ENCODE measurements at regions not wholly inside any gene's neighbourhood (a gene's known extent, or its start where the extent isn't known, plus 50 kb on each side); places are given as distances from the start of the nearest gene placed in this dataset.

DNA sequence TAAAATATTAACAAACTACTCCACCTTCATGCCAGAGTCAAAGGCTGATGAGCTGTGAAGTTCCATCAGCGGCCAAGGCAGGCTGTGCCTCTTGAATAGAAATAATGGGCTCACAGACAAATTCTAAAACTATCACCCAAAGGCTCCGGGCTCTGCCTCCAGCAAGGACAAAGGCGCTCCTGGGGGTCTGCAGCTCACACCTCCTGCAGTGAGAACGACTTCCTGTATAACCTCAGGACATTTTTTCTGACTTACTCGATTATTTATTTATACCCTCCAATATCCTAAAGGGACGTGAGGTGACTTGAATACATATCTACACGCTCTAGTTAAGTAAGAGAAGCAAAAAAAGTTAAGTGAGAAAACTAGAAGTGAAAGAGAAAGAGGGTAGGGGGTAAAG is 500.7 kb downstream of the CCSER2 start:
- H3K4me3 Mint-ChIP-seq: no peak overlapping the region
- H3K36me3 Mint-ChIP-seq: no peaks in the 10 kb centered on the region
- H3K27me3 Mint-ChIP-seq: no peaks in the 10 kb centered on the region
- H3K9me3 Mint-ChIP-seq: no peaks in the 10 kb centered on the region
- H3K27ac Mint-ChIP-seq: no peak overlapping the region
- H3K4me1 Mint-ChIP-seq: no peaks in the 10 kb centered on the region

DNA sequence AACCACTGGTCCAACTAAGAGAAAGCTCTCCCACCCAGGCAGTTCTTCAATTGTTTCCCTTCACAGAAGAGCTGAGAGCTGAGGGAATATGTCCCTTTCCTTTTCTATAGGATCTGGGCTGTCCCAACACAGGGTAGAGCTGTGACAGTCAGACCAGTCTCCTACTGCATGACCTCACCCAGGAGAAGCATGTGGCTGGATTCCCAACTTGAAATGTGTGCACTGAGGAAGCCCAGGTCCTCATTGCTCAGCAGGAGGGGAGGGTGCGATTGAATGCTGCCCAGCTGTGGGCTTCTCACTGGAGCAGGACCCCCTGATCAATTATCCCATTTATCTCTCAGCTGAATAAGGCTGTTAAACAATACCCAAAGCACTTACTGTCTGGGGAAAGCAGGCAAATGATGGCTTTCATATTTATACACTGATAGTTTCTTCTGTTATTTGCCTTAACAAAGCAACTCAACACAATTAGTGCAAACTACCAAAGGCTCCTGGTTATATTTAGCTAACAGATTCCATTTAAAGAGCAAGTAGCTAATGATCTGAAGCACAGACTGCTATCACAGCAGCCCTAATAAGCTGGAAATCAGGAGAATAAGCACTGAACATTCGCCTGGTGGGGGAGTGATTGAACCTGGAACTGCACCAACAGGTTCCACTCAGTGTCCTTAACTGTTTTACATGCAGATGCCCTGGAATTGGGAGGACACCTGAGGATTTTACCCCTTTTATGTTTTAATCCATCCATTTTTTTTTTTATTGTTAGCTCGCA is 508.8 kb downstream of the CCSER2 start:
- Mint-ChIP-seq H3K4me1 (no peaks in the 10 kb centered on the region), H3K27me3 (peaks cover 5% of the 10 kb centered on the region)

DNA sequence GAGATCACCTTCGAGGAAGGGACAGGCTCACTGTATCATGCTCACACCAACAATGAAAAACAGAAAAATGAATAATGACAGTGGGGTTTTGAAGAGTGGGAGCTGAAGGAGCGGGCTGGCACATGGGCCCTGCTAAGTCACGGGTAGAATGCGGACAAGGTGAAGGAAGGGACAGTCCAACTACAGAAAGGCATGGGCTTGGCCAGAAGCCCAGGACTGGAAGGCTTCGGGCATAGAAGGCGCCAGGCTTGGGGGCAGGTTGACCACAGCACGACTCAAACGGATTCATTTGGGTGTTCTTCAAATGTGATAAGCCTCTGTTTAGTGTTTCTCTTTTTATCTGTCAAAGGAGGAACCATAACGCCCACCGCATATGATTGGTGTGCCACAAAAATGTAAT is 509.5 kb downstream of the CCSER2 start:
- Mint-ChIP-seq H3K36me3 (no peaks in the 10 kb centered on the region), H3K27ac (no peak overlapping the region), H3K9me3 (no peaks in the 10 kb centered on the region), H3K27me3 (peaks cover 5% of the 10 kb centered on the region), H3K4me3 (no peak overlapping the region), H3K4me1 (no peaks in the 10 kb centered on the region)

More for the DNA sequence above, 508.8 kb downstream of the CCSER2 start:
- no peaks in the 10 kb centered on the region for H3K36me3 Mint-ChIP-seq
- H3K4me3 Mint-ChIP-seq: no peak overlapping the region
- no peaks in the 10 kb centered on the region for H3K9me3 Mint-ChIP-seq
- no peak overlapping the region for H3K27ac Mint-ChIP-seq

DNA sequence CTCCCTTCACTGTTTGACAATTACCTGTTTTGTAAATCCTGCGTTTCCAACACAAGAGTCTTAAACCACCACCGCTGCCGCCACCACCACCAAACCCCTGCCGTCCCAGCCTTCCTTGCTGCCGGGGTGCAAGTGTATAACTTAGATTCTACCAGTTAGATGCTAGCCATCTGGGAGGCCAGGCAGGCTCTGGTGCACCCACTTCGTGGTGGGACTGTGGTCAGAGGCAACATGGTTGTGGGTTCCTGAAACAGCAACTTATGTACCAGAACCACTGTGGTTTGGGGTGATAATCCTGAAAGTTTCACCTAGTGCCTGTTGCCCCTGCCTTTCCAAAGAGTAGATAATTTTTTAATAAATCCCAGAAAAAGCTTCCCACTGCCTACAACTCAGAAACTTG is 510.5 kb downstream of the CCSER2 start:
- Mint-ChIP-seq H3K4me3 (no peak overlapping the region), H3K4me1 (no peaks in the 10 kb centered on the region), H3K9me3 (no peaks in the 10 kb centered on the region), H3K36me3 (no peaks in the 10 kb centered on the region), H3K27me3 (peaks cover 8% of the 10 kb centered on the region), H3K27ac (no peak overlapping the region)

DNA sequence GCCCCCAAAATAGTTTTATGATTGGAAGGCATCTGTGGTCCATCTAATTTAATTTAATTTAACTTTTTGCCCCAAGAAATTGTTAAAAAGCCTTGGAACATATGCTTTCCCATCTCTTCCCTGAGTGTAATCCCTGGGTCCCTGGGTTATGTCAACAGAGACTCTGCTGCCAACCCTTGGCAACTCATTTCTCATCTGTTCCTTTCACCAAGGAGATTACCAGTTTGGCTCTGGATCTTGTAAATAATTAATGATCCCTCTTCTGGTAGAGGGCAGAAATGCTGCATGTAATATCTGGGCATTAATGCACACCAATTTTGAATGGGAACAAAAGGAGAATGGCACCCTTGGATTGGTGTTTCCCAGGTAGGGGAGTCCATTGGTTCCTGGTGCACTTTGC is 514.2 kb downstream of the CCSER2 start:
- Mint-ChIP-seq H3K36me3 (no peaks in the 10 kb centered on the region), H3K9me3 (no peaks in the 10 kb centered on the region), H3K27me3 (peaks cover 7% of the 10 kb centered on the region)

DNA sequence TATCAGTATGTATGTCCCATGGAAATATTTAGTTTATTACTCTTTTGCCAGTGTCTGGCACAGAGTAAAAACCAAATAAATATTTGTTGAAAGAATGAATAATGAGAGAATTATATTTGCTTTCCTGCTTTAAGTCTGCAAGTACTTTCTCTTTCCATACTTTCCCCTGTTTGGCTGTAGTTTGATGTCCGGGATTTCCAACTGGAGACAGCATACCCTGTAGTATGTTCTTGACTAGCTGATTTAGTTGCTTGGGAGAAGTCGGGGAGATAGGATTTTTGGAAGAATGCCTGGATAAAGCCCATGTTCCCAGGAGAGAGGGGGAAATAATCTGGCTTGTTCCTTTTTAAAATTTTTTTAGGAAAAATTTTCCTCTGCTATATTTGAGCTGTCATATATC is 516.1 kb downstream of the CCSER2 start:
- Mint-ChIP-seq H3K27me3 (peaks cover 4% of the 10 kb centered on the region), H3K4me3 (no peak overlapping the region), H3K4me1 (no peaks in the 10 kb centered on the region), H3K27ac (no peak overlapping the region), H3K36me3 (no peaks in the 10 kb centered on the region), H3K9me3 (no peaks in the 10 kb centered on the region)

More for the DNA sequence above, 514.2 kb downstream of the CCSER2 start:
- Mint-ChIP-seq H3K4me3 (no peak overlapping the region), H3K4me1 (no peaks in the 10 kb centered on the region), H3K27ac (no peak overlapping the region)

DNA sequence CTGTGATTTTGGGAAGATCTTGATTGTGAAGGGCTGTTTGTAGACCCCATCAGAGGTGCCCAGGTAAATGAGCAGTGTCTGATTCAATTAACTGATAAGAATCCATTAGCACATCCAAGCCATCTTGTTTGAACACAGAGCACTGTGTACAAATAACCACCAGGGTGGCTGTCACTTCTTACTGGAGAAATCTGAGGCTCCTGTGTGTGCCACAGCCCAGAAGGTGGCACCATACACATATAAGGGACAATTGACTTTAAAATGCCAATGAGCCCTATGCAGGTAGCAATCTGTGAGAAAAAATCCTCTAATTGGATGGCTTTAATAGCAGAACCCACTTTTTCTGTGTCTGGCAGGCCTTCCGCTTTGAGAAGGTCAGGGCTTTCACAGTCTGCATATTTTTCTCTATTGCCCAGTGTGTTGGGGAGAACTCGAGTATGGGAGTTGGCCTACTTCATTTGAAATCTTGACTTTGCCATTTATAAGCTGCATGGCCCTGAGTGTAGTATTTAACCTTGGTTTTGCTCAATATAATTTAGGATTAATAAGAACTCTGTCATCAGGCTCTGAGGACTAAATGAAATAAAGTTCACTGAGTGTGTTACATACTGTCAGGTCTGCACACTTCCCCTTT is 517.4 kb downstream of the CCSER2 start:
- Mint-ChIP-seq H3K27ac (no peak overlapping the region), H3K36me3 (no peaks in the 10 kb centered on the region), H3K9me3 (no peaks in the 10 kb centered on the region), H3K27me3 (peaks cover 4% of the 10 kb centered on the region), H3K4me3 (no peak overlapping the region), H3K4me1 (no peaks in the 10 kb centered on the region)

DNA sequence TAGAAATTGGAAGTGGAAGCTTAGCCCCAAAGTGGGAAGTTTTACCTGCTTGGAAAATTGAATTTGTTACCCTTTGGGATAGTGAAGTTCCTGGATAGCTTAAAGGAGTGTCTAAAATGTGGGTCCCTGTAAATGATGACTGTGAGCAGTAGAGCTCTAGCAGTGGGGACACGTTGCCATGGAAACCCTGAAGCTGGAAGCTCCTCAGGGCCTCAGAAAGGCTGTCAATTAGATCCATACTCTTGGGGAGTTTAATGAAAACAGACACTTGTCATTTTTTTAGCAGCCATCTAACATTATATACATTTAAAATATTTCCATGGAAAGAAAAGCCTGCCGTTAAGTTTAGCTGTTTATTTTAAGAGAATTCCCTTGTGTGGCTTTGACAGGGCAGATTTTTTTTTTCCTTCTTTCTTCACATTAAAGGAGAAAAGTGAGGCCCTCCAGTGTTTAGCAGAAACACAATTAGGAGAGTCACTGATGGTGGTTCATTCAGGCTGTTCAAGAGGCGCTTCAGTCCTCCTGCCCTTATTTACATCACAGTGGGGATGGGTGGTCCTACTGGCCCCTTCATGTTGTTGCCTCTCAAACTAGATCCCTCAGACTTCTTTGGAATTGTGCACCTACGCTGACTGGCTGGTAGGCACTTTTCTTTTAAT is 518.4 kb downstream of the CCSER2 start:
- Mint-ChIP-seq H3K36me3 (no peaks in the 10 kb centered on the region), H3K9me3 (no peaks in the 10 kb centered on the region), H3K4me3 (no peak overlapping the region), H3K4me1 (no peaks in the 10 kb centered on the region), H3K27ac (no peak overlapping the region), H3K27me3 (peaks cover 4% of the 10 kb centered on the region)

DNA sequence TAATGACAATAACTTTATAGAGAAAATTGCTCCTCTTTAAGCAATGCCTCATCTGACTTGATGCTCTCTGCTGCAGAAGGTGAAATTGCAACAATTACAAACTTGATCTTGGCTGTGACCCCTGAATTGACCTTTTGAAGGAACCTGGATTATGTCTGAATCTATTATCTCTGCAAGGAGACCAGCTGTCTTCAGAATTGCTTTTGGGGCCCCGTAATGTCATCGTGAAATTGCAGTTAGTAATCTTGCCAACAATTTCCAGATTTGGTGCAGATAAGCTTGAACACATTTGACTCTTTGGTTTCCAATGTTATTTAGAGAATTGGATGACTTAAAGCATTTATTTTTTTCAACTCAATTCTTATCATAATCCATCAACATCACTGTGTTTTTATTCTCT is 520.6 kb downstream of the CCSER2 start:
- H3K27ac Mint-ChIP-seq: no peak overlapping the region

DNA sequence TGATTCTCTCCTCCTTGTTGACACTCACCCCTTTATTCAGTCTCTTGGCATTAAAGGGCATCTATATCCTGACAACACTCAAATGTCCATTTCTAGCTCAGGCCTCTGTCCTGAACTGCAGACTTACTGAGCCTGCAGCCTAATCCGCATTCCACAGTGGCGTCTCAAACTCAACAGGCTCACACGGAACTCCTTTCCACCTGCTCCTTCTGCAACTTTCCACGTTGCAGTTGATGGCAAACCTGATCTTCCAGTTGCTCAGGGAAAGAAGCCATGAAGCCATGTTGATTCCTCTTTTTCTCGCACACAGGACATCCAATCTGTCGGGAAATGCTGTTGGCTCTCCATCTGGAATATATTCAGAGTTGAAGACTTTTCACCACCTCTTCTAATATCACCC is 522.4 kb downstream of the CCSER2 start:
- H3K36me3 Mint-ChIP-seq: no peaks in the 10 kb centered on the region
- no peak overlapping the region for H3K27ac Mint-ChIP-seq
- H3K4me3 Mint-ChIP-seq: no peak overlapping the region
- H3K27me3 Mint-ChIP-seq: no peaks in the 10 kb centered on the region
- H3K4me1 Mint-ChIP-seq: no peaks in the 10 kb centered on the region
- no peaks in the 10 kb centered on the region for H3K9me3 Mint-ChIP-seq

More for the DNA sequence above, 520.6 kb downstream of the CCSER2 start:
- Mint-ChIP-seq H3K4me3 (no peak overlapping the region), H3K9me3 (no peaks in the 10 kb centered on the region), H3K27me3 (peaks cover under 1% of the 10 kb centered on the region), H3K36me3 (no peaks in the 10 kb centered on the region), H3K4me1 (no peaks in the 10 kb centered on the region)

DNA sequence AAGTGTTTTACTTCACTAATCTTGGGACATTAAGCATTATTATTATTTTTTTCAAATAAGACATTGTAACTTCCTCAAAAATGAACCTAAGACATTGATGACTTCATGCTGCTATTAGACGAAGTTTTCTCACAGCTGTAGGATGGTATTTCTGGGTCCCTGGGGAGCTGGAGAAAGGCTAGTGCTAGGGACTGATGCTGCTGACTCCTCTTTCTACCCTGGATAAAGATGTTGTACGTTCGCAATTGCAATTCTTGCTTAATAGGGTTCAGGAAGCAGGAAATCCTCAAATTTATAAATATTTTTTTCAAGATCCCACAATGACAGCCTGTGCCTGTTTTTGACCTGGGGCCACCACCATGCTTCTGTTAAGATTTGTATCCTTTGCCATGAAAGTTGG is 526.0 kb downstream of the CCSER2 start:
- H3K27ac Mint-ChIP-seq: no peak overlapping the region
- peaks cover under 1% of the 10 kb centered on the region for H3K27me3 Mint-ChIP-seq
- no peak overlapping the region for H3K4me3 Mint-ChIP-seq
- H3K9me3 Mint-ChIP-seq: no peaks in the 10 kb centered on the region
- no peaks in the 10 kb centered on the region for H3K36me3 Mint-ChIP-seq
- H3K4me1 Mint-ChIP-seq: no peaks in the 10 kb centered on the region

DNA sequence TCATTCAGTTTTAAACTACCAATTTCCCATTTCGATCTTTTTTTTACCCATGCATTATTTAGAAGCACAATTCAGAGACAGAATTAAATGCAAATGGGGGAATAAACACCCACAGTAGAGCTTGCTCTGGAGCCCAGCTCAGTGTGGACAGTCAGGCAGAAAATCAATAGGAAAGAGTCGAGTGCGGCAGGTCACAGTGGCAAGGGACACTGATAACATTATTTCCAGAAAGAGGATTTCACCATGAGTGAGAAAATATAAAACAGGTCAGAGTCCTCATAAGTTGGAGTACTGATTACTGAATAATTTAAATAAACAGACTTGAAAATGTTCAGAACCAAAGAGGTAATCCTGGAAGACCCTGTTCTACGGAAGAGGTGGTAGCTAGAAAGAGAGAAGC is 532.5 kb downstream of the CCSER2 start:
- peaks cover 1% of the 10 kb centered on the region for H3K36me3 Mint-ChIP-seq
- no peak overlapping the region for H3K4me3 Mint-ChIP-seq
- H3K27me3 Mint-ChIP-seq: peaks cover 8% of the 10 kb centered on the region
- no peak overlapping the region for H3K27ac Mint-ChIP-seq
- peaks cover 10% of the 10 kb centered on the region for H3K9me3 Mint-ChIP-seq
- no peaks in the 10 kb centered on the region for H3K4me1 Mint-ChIP-seq

DNA sequence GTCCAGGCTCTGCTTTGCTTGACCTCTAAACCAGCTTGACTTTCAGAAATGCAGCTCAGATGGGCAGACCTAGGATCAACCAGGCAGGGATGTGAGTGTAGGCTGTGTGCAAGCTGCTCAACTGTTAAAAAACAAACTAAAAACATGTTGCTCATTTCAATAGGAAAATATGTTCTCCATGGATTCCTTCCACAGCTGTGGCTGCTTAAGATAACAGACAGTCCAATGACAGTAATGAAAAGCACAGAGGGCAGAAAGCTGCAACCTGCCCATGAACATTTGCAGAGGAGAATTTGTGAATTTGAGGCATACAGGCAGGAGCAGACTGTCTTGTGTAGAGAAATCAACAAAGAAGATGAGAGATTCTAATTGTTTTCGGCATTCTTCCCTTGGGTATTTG is 534.2 kb downstream of the CCSER2 start:
- peaks cover 10% of the 10 kb centered on the region for H3K27me3 Mint-ChIP-seq
- no peak overlapping the region for H3K27ac Mint-ChIP-seq
- H3K36me3 Mint-ChIP-seq: peaks cover 1% of the 10 kb centered on the region
- no peaks in the 10 kb centered on the region for H3K4me1 Mint-ChIP-seq
- peaks cover 22% of the 10 kb centered on the region for H3K9me3 Mint-ChIP-seq
- H3K4me3 Mint-ChIP-seq: no peak overlapping the region

DNA sequence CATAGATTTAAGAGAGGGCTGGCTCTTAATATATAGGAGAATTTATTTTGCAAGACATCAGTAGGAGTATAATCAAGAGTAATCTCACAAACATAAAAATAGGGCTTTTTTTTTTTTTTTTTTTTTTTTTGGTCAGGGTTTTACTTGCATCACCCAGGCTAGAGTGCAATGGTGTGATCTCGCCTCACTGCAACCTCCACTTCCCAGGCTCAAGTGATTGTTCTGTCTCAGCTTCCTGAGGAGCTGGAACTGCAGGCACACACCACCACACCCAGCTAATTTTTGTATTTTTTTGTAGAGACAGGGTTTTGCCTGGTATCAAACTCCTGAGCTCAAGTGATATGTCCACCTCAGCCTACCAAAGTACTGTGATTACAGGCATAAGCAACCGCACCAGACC is 535.3 kb downstream of the CCSER2 start:
- Mint-ChIP-seq H3K4me1 (no peaks in the 10 kb centered on the region), H3K36me3 (peaks cover 1% of the 10 kb centered on the region), H3K27ac (no peak overlapping the region), H3K27me3 (peaks cover 15% of the 10 kb centered on the region), H3K9me3 (peaks cover 26% of the 10 kb centered on the region), H3K4me3 (no peak overlapping the region)

DNA sequence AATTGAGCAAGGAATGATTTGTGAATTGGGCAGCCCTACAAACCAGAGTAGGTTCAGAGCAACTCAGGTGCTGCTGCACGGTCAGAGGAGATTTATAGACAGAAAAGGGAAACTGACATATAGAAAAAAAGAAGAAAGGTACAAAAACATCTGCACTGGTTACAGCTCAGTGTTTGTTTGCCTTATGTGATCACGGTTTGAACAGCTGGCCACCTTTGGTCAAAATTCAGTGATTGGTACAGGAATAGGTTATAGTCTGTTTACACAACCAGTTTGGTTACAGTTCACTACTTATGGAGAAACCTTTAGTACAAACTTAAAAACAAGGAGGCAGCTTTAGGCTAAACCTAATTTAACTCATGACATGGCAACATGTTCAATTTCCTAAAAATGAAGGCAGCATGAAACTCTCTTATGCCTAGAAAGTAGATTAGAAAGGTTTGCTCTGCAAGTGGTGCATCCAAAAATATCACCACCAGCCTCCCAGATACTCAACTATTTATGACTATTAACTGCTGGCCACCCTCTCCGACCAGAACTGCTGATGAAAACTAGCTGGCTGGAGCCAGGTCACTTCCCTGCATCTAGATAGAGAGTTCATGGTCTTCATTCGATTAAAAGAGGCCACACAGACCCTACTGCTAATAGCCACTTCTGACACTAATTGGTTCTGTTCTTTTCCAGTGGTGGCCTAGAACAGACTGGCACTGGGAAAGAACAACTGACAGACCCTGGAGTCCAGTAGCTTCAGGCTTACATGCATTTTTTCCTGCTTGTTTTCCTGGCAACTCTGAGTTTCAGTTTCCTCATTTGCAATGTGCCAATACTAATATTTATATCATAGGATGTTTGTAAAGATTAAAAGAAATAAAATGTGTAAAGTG is 548.0 kb downstream of the CCSER2 start:
- Mint-ChIP-seq H3K4me1 (no peaks in the 10 kb centered on the region), H3K9me3 (no peaks in the 10 kb centered on the region), H3K27me3 (peaks cover 2% of the 10 kb centered on the region), H3K4me3 (no peak overlapping the region), H3K27ac (no peak overlapping the region), H3K36me3 (no peaks in the 10 kb centered on the region)
